Stimulated activated CD4-positive, alpha-beta T cell treated with anti-CD3 and anti-CD28 coated beads, Interleukin-15, amount 100 ng/mL, for 48 hours (primary cell): ENCODE measurements at regions not wholly inside any gene's neighbourhood (a gene's known extent, or its start where the extent isn't known, plus 50 kb on each side); places are given as distances from the start of the nearest gene placed in this dataset.
"Not testable (repeated sequence)": the region's sequence is repeated elsewhere in the genome, so short reads cannot be mapped to it uniquely, and the experiment has no call there.

Experiments used
- DNase-seq, 2 donors: peaks; one replicate each; pipeline ENCODE4 v3.0.0-alpha.2; 2020; ENCODE audit warnings: low read depth in 2 of 2

- DNase-seq = no peak
Observed at GRCh38 chr11:27242591-27242990, 120.4 kb downstream of the CCDC34 start.

- no peak for DNase-seq
Observed at GRCh38 chr11:27241311-27242122, 121.5 kb downstream of the CCDC34 start.

DNA sequence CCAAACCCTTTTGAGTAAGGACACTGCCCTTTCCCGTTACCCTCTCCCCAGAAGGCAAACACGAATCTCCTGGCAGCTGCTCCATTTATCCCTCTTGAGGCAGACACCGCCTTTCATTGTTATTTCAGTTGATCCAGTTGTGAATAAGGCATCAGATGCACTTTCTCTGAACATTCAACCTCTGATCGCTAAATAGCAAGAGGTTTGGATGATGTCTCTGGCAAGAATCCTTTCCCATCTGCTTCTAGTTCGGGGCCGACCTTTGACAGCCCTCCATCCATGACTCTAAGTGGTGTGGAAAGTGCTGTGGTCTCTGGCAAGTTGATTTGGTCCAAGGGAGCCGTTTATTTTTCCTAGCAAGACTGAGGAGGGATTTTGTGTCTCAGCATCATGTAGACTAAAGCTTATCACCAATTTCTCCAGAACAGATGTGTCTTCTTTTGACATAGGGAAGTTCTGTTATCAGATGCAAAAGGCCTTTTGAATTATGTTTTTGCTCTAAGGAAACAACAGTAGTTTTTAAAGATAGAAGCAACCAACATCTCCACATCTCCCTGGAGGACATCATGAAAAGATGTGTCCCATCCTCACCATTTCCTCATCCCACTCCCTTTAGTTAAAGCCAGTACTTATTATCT lies 123.6 kb downstream of the CCDC34 start:
- DNase-seq = no peak

DNA sequence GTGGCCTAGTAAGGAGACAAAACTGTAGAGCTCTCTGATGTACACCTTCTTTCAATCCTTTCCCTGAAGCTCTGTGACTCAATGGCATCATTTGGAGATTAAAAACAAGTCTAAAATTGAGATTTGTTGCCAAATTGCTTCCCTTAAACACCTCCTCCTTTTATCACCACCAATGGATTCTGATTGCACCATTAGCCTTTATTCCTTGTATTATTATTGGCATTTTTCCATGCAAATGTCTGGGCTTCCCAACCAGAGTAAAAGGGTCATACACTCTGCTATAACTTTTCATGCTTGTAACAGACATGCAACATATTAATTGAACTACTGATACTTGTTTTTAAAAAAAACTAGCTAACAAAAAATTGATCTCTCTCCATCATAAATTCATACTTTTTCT lies 124.2 kb downstream of the CCDC34 start:
- no peak for DNase-seq

GRCh38 chr11:27237643-27238042 lies 125.4 kb downstream of the CCDC34 start:
- no peak for DNase-seq

- no peak for DNase-seq
Observed at GRCh38 chr11:27234961-27235360, 128.1 kb downstream of the CCDC34 start.

DNA sequence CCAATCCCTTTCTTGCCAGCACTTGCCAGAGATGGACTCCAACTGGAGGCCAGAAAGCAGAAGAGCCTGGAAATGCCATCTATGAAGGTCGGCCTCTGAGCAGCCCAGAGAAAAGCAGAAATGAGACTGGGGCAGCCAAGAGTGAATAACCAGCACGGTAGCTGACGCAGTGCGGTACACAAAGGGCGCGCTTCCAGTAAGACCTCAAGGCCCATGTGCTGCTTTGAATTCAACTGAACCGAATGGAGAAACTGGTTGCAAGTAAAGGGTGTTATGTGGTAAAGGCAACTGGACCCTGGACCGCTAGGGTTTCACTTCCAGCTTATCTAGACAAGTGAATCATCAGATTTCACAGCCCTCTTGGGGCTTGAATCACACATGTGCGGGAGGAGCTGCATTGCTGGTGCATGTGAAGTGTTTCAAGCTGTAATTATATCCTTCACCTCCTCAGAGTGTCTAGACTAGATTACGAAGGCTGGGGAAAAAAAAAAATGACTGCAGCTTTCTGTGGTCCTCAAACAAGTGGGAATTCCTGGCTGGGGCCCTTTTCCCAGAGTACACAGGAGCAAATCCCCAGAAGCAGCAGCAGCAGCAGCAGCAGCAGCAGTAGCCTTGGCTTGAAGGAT lies 128.9 kb downstream of the CCDC34 start:
- DNase-seq = no peak

DNA sequence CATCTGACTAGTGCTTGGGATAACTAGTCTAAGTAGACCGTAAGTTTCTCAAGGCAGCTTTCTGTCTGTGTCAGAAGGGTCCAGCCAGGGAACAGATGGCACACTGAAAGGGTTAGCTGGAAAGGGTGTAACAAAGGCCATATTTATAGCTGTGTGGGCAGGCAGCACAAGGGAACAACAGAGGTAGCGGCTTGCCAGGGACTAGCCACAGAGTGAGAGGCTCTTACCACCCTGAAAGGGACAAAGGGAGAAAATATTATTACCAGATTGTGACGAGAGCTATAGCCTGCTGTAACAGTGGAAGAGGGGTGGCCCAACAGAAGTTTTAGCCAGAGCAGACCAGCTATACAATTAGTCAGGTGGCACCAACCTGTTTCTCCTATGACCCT lies 129.4 kb downstream of the CCDC34 start:
- no peak for DNase-seq

- no peak for DNase-seq
Observed at GRCh38 chr11:27231530-27231929, 131.5 kb downstream of the CCDC34 start.

- no peak for DNase-seq
Observed at GRCh38 chr11:27230192-27230572, 132.8 kb downstream of the CCDC34 start.

DNA sequence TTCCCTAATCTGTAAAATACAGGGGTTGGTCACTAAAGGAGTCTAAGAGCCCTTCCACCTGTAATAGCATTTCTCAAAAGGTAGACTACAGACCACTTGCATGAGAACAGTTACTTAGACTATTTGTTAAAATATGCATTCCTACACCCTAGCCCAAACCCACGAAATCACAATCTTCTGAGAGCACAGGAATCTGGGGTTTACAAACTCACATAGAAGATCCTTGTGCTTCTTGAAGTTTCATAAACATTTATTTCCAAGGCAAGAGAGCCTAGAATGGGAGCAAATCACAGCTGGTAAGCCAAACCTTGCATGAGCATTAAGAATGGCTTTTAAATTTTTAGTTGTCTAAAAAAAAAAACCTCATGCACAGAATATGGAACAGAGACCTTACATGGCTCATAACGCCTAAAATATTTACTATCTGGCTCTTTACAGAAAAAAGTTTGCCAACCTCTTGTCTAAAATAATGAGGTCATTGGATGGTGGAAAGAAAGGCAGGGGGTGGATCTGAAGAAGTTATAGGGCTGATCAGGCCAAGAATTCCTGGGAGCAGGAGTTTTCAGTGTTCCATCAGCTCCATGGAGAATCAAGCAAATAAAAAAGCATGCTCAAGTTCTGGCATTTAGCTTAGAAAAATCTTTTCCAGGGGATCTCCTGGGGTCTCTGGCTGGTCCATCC lies 133.4 kb downstream of the CCDC34 start:
- DNase-seq = no peak

DNA sequence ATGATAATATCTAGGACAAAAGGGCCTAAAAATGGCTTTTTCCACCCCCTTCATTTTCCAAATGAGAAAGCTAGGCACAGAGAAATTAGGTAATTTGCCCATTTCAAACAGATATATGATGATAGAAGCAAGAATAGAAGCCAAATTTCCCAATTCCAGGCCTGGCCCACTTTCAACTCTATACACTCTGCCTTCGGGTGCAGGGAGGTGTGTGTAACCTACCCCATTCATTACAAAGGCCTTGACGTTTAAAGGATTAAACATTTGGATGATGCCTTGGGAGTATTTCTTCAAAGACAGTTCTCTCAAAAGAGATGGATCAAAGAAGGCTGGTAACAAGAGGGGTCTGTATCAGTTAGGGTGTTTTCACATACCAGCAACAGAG lies 134.1 kb downstream of the CCDC34 start:
- no peak for DNase-seq

DNA sequence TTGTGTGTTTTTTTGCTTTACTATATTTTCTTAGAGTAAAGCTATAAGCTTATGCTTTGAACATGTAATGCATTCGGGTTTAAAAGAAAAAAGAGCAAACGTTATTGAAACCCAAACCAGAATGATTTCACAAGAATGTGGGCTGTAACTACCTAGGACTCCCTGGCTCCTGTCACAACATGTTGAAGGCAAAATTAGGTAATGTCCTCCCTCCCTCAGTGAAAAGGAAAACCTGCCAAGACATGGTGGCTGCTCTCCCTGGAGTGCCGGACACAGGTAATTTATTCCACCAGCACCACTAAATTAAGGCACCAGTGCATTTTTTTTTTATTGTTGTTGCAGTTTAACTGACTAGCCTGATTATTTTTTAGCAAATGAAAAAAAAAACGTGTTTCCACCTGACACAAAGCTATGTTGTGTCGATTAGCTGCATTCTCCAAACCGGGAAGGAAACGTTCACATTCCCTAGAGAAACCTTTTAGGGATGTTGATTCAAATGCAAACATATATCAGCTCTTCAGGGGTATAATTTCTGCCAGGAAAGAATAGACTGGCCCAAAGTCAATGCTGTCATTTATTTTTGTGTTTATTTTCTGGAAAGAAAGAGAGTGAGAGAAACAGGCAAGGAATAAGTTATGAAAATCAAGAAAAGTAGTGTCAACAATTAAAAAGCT lies 134.6 kb downstream of the CCDC34 start:
- DNase-seq = no peak

GRCh38 chr11:27227736-27228135 lies 135.3 kb downstream of the CCDC34 start:
- no peak for DNase-seq

- not testable (repeated sequence) for DNase-seq
Observed at GRCh38 chr11:27219487-27220039, 143.5 kb downstream of the CCDC34 start.

- no peak for DNase-seq
Observed at GRCh38 chr11:27218421-27219038, 144.5 kb downstream of the CCDC34 start.

GRCh38 chr11:27217948-27218420 lies 145.0 kb downstream of the CCDC34 start:
- no peak for DNase-seq

- DNase-seq = no peak
Observed at GRCh38 chr11:27217496-27217895, 145.5 kb downstream of the CCDC34 start.

GRCh38 chr11:27216270-27217149 lies 146.5 kb downstream of the CCDC34 start:
- no peak for DNase-seq
